HL-60 (cell line): ENCODE measurements at regions not wholly inside any gene's neighbourhood (a gene's known extent, or its start where the extent isn't known, plus 50 kb on each side); places are given as distances from the start of the nearest gene placed in this dataset.

ENCODE experiments used
- GABPA ChIP-seq: IDR thresholded peaks from 2 replicates; pipeline ENCODE4 v1.6.1; 2012; ENCODE audit warnings: low read depth
- POLR2AphosphoS5 ChIP-seq: IDR thresholded peaks from 2 replicates; pipeline ENCODE4 v1.6.1; 2012; ENCODE audit warnings: low read depth
- SPI1 ChIP-seq: IDR thresholded peaks from 2 replicates; pipeline ENCODE4 v1.6.1; 2012; ENCODE audit warnings: low read depth, mild to moderate bottlenecking, borderline replicate concordance
- TF ChIP-seq, protein P1 (sequence below): IDR thresholded peaks from one replicate; pipeline ENCODE4 v1.5.1; 2011; ENCODE audit warnings: low read length, control low read depth, inconsistent platforms; ENCODE audit not compliant: insufficient read depth
- TF ChIP-seq, protein P2 (sequence below): IDR thresholded peaks from 2 replicates; pipeline ENCODE4 v1.6.1; 2012; ENCODE audit warnings: low read depth; ENCODE audit not compliant: insufficient replicate concordance

DNA sequence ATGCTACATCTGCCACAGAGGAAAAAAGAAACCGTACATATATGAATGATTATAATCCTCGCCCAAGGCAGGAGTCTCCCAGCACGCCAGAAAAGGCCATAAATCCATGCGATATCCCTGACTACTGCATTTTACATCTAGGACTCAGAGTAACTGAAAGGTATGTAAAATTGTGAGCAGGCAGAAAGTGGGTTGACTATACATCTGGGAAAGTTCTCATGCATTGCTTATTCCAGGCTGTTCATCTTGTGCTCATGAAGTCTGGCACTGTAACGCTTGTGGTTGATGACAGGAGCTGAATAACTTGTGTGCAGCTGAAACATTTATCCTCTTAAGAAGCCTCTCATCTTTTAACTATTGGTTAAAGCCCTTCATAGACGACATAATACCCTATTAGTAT lies 193.4 kb upstream of the STEAP4 start:
- TF ChIP-seq, protein P1, sequence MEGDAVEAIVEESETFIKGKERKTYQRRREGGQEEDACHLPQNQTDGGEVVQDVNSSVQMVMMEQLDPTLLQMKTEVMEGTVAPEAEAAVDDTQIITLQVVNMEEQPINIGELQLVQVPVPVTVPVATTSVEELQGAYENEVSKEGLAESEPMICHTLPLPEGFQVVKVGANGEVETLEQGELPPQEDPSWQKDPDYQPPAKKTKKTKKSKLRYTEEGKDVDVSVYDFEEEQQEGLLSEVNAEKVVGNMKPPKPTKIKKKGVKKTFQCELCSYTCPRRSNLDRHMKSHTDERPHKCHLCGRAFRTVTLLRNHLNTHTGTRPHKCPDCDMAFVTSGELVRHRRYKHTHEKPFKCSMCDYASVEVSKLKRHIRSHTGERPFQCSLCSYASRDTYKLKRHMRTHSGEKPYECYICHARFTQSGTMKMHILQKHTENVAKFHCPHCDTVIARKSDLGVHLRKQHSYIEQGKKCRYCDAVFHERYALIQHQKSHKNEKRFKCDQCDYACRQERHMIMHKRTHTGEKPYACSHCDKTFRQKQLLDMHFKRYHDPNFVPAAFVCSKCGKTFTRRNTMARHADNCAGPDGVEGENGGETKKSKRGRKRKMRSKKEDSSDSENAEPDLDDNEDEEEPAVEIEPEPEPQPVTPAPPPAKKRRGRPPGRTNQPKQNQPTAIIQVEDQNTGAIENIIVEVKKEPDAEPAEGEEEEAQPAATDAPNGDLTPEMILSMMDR: no peak
- TF ChIP-seq POLR2AphosphoS5: no peak
- TF ChIP-seq GABPA: no peak
- TF ChIP-seq, protein P2, sequence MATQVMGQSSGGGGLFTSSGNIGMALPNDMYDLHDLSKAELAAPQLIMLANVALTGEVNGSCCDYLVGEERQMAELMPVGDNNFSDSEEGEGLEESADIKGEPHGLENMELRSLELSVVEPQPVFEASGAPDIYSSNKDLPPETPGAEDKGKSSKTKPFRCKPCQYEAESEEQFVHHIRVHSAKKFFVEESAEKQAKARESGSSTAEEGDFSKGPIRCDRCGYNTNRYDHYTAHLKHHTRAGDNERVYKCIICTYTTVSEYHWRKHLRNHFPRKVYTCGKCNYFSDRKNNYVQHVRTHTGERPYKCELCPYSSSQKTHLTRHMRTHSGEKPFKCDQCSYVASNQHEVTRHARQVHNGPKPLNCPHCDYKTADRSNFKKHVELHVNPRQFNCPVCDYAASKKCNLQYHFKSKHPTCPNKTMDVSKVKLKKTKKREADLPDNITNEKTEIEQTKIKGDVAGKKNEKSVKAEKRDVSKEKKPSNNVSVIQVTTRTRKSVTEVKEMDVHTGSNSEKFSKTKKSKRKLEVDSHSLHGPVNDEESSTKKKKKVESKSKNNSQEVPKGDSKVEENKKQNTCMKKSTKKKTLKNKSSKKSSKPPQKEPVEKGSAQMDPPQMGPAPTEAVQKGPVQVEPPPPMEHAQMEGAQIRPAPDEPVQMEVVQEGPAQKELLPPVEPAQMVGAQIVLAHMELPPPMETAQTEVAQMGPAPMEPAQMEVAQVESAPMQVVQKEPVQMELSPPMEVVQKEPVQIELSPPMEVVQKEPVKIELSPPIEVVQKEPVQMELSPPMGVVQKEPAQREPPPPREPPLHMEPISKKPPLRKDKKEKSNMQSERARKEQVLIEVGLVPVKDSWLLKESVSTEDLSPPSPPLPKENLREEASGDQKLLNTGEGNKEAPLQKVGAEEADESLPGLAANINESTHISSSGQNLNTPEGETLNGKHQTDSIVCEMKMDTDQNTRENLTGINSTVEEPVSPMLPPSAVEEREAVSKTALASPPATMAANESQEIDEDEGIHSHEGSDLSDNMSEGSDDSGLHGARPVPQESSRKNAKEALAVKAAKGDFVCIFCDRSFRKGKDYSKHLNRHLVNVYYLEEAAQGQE: no peak
- TF ChIP-seq SPI1: no peak
